Keratinocyte (primary cell): ENCODE measurements at regions not wholly inside any gene's neighbourhood (a gene's known extent, or its start where the extent isn't known, plus 50 kb on each side); places are given as distances from the start of the nearest gene placed in this dataset.

Experiments used
- DNase-seq: peaks from one replicate; pipeline ENCODE4 v3.0.0-alpha.2; 2011; ENCODE audit warnings: low read depth, missing footprints, low spot score
- FAIRE-seq: peaks from 2 replicates; lab custom pipeline; 2011; peaks lifted over from hg19 to GRCh38; lab: Jason Lieb, UNC
- H2AFZ ChIP-seq: 2 replicates; pipeline ENCODE4 v1.6.0; 2012; ENCODE audit warnings: low read length, control low read depth, inconsistent platforms; ENCODE audit not compliant: control insufficient read depth
- H3K27ac ChIP-seq: 2 replicates; pipeline ENCODE4 v1.5.1; 2011; ENCODE audit warnings: low read length; ENCODE audit not compliant: control insufficient read depth, insufficient read depth
- H3K27me3 ChIP-seq: 3 replicates; pipeline ENCODE4 v1.6.0; 2011; ENCODE audit warnings: low read length; ENCODE audit not compliant: control insufficient read depth, insufficient read depth; ENCODE audit errors: extremely low read depth
- H3K36me3 ChIP-seq, 2 experiments: 2 replicates in 1 of 2; 3 replicates in 1 of 2; pipeline ENCODE4 v1.5.1; 2011; ENCODE audit warnings: low read length in 2 of 2, mild to moderate bottlenecking in 1 of 2; ENCODE audit not compliant: control insufficient read depth in 2 of 2, insufficient read depth in 2 of 2; ENCODE audit errors: extremely low read depth in 1 of 2
- H3K4me1 ChIP-seq: 3 replicates; pipeline ENCODE4 v1.5.1; 2011; ENCODE audit warnings: low read length; ENCODE audit not compliant: control insufficient read depth, insufficient read depth; ENCODE audit errors: extremely low read depth
- H3K4me2 ChIP-seq: 3 replicates; pipeline ENCODE4 v1.6.0; 2011; ENCODE audit warnings: low read depth, low read length; ENCODE audit not compliant: control insufficient read depth, insufficient read depth; ENCODE audit errors: extremely low read depth
- H3K4me3 ChIP-seq, 3 experiments: fragments of 200-600 bp in 1 of 3; sonication (generic) in 1 of 3; 2 replicates in 2 of 3; 3 replicates in 1 of 3; pipeline ENCODE4 v1.5.1; 2011 to 2016; ENCODE audit warnings: low read length in 3 of 3, mild to moderate bottlenecking in 3 of 3, control low read depth in 2 of 3, inconsistent platforms in 1 of 3, low read depth in 1 of 3, mixed read lengths in 1 of 3, mixed run types in 1 of 3, moderate library complexity in 1 of 3; ENCODE audit not compliant: control insufficient read depth in 2 of 3, insufficient read depth in 2 of 3; ENCODE audit errors: extremely low read depth in 1 of 3
- H3K79me2 ChIP-seq: 2 replicates; pipeline ENCODE4 v1.6.0; 2012; ENCODE audit warnings: low read length; ENCODE audit not compliant: control insufficient read depth, insufficient read depth
- H3K9ac ChIP-seq: 3 replicates; pipeline ENCODE4 v1.6.0; 2011; ENCODE audit warnings: low read length; ENCODE audit not compliant: control insufficient read depth, insufficient read depth; ENCODE audit errors: extremely low read depth
- H3K9me1 ChIP-seq: 3 replicates; pipeline ENCODE4 v1.6.0; 2011; ENCODE audit warnings: low read length; ENCODE audit not compliant: control insufficient read depth, insufficient read depth; ENCODE audit errors: extremely low read depth
- H3K9me3 ChIP-seq: 2 replicates; pipeline ENCODE4 v1.5.1; 2012; ENCODE audit warnings: low read depth, low read length; ENCODE audit not compliant: control insufficient read depth
- H4K20me1 ChIP-seq: 3 replicates; pipeline ENCODE4 v1.6.0; 2011; ENCODE audit warnings: low read length; ENCODE audit not compliant: control insufficient read depth, insufficient read depth; ENCODE audit errors: extremely low read depth
- CTCF ChIP-seq, 3 experiments: IDR thresholded peaks in 1 of 3; conservative IDR thresholded peaks in 1 of 3; optimal IDR thresholded peaks in 1 of 3; 2 replicates in 2 of 3; 3 replicates in 1 of 3; pipeline versions ENCODE3 to v1.5.1; 2011; ENCODE audit warnings: low read length in 3 of 3, mild to moderate bottlenecking in 3 of 3, moderate library complexity in 2 of 3, control low read depth in 1 of 3, inconsistent platforms in 1 of 3; ENCODE audit not compliant: insufficient read depth in 2 of 3; ENCODE audit errors: extremely low read depth in 1 of 3
- EZH2 ChIP-seq: IDR thresholded peaks from one replicate; pipeline ENCODE4 v1.6.1; 2012; ENCODE audit warnings: inconsistent platforms, mild to moderate bottlenecking, low read length, moderate library complexity
- dilution Hi-C: fragments of 300-500 bp; cut with MboI; formaldehyde crosslinking; loops from one replicate; pipeline ENCODE4 v1.7.0; 2020; ENCODE audit warnings: low sequenced_read_pairs; ENCODE audit not compliant: extremely low pct_ligation_motif_present

GRCh38 chr2:16420421-16420820, 245.2 kb downstream of the CYRIA start:
- H3K36me3 ChIP-seq = no peaks in the 10 kb centered on the region
- no peaks in the 10 kb centered on the region for H3K27me3 ChIP-seq
- TF ChIP-seq EZH2 (no peak), CTCF (optimal IDR thresholded peaks at IDR 0.05 in 1 of 3, IDR thresholded peaks at IDR 0.05 in 1 of 3, conservative IDR thresholded peaks at IDR 0.05 in 1 of 3; ENCODE audit: extremely low read depth in 1 of 3, insufficient read depth in 2 of 3, low read length in 3 of 3) (no peak)
- no peaks in the 10 kb centered on the region for H3K79me2 ChIP-seq
- no peaks in the 10 kb centered on the region for H3K4me1 ChIP-seq
- FAIRE-seq (no peak), DNase-seq (no peak)
- no peak overlapping the region for H3K9ac ChIP-seq
- no peak overlapping the region for H3K4me3 ChIP-seq
- dilution Hi-C loops = no loop called here
- H3K27ac ChIP-seq = no peak overlapping the region
- H3K9me1 ChIP-seq = no peaks in the 10 kb centered on the region
- no peak overlapping the region for H3K4me2 ChIP-seq
- H4K20me1 ChIP-seq = no peaks in the 10 kb centered on the region
- H2AFZ ChIP-seq = no peak overlapping the region
- no peaks in the 10 kb centered on the region for H3K9me3 ChIP-seq

- dilution Hi-C loops = no loop called here
- H3K9me1 ChIP-seq = no peaks in the 10 kb centered on the region
- H3K27ac ChIP-seq = no peak overlapping the region
- H3K27me3 ChIP-seq = no peaks in the 10 kb centered on the region
- no peak for TF ChIP-seq EZH2
- TF ChIP-seq CTCF (optimal IDR thresholded peaks at IDR 0.05 in 1 of 3, IDR thresholded peaks at IDR 0.05 in 1 of 3, conservative IDR thresholded peaks at IDR 0.05 in 1 of 3; ENCODE audit: extremely low read depth in 1 of 3, insufficient read depth in 2 of 3, low read length in 3 of 3) = no peak
- no peak overlapping the region for H3K4me2 ChIP-seq
- no peaks in the 10 kb centered on the region for H3K9me3 ChIP-seq
- no peak overlapping the region for H3K9ac ChIP-seq
- H2AFZ ChIP-seq = no peak overlapping the region
- no peak overlapping the region for H3K4me3 ChIP-seq
- H3K4me1 ChIP-seq = no peaks in the 10 kb centered on the region
- DNase-seq (no peak), FAIRE-seq (no peak)
- no peaks in the 10 kb centered on the region for H3K79me2 ChIP-seq
- no peaks in the 10 kb centered on the region for H3K36me3 ChIP-seq
- no peaks in the 10 kb centered on the region for H4K20me1 ChIP-seq
Measured at GRCh38 chr2:16417726-16418125, 247.9 kb downstream of the CYRIA start.
